H1 (cell line): ENCODE measurements at regions not wholly inside any gene's neighbourhood (a gene's known extent, or its start where the extent isn't known, plus 50 kb on each side); places are given as distances from the start of the nearest gene placed in this dataset.

Source experiments
- CTCF ChIA-PET: fragments of 300-600 bp; sonication (Branson Sonifier 250); formaldehyde crosslinking; loops from one replicate; lab custom pipeline; 2021; ENCODE audit not compliant: partially characterized antibody; lab: Charles Lee
- POLR2A ChIA-PET: fragments of 300-600 bp; sonication (Branson Sonifier 250); formaldehyde crosslinking; loops from one replicate; lab custom pipeline; 2021; ENCODE audit warnings: inconsistent platforms; ENCODE audit not compliant: partially characterized antibody; lab: Charles Lee
- DNase-seq, 2 experiments: peaks; one replicate each; pipeline versions ENCODE4 v3.0.0 to v3.0.0-alpha.2; 2010 to 2022; ENCODE audit warnings: low spot score in 2 of 2, low read depth in 1 of 2, mixed read lengths in 1 of 2
- FAIRE-seq: peaks from 2 replicates; lab custom pipeline; 2011; peaks lifted over from hg19 to GRCh38; lab: Jason Lieb, UNC
- H2AFZ ChIP-seq: 2 replicates; pipeline ENCODE4 v1.8.1; 2012; ENCODE audit warnings: low read length, inconsistent platforms
- H2AK5ac ChIP-seq: 2 replicates; pipeline ENCODE4 v1.6.1; 2013; ENCODE audit warnings: low read depth, low read length
- H2BK120ac ChIP-seq: replicated peaks from 2 replicates; pipeline ENCODE3; 2013; ENCODE audit warnings: low read depth, low read length, inconsistent platforms
- H2BK12ac ChIP-seq: 2 replicates; pipeline ENCODE4 v1.6.1; 2013; ENCODE audit warnings: low read depth, low read length
- H2BK15ac ChIP-seq: 2 replicates; pipeline ENCODE4 v1.6.1; 2013; ENCODE audit warnings: low read length
- H2BK20ac ChIP-seq: 2 replicates; pipeline ENCODE4 v1.6.1; 2013; ENCODE audit warnings: low read length
- H2BK5ac ChIP-seq: 2 replicates; pipeline ENCODE4 v1.6.1; 2013; ENCODE audit warnings: low read depth, low read length
- H3K14ac ChIP-seq: 2 replicates; pipeline ENCODE4 v1.6.1; 2013; ENCODE audit warnings: inconsistent platforms; ENCODE audit not compliant: insufficient read length
- H3K18ac ChIP-seq: 2 replicates; pipeline ENCODE4 v1.6.1; 2013; ENCODE audit warnings: low read length; ENCODE audit errors: extremely low read depth
- H3K23ac ChIP-seq: 2 replicates; pipeline ENCODE4 v1.6.1; 2013; ENCODE audit warnings: inconsistent platforms; ENCODE audit not compliant: insufficient read length
- H3K23me2 ChIP-seq: 2 replicates; pipeline ENCODE4 v1.6.1; 2013; ENCODE audit warnings: low read depth, low read length
- H3K27ac ChIP-seq: 2 replicates; pipeline ENCODE4 v1.6.1; 2011; ENCODE audit warnings: low read depth, low read length, inconsistent platforms
- H3K27me3 ChIP-seq, 4 experiments: replicated peaks in 1 of 4; 1 replicate in 1 of 4; 2 replicates in 3 of 4; pipeline versions ENCODE4 v1.6.1 to v1.8.1; 2011 to 2013; ENCODE audit warnings: low read length in 3 of 4, mild to moderate bottlenecking in 3 of 4, inconsistent platforms in 2 of 4, mixed read lengths in 2 of 4, moderate library complexity in 1 of 4; ENCODE audit not compliant: control insufficient read depth in 3 of 4, insufficient read depth in 3 of 4; ENCODE audit errors: extremely low read depth in 1 of 4
- H3K36me3 ChIP-seq, 4 experiments: 2 replicates each; pipeline versions ENCODE4 v1.6.1 to v1.8.1; 2011 to 2013; ENCODE audit warnings: mild to moderate bottlenecking in 4 of 4, low read length in 3 of 4, moderate library complexity in 2 of 4, control low read depth in 1 of 4, inconsistent platforms in 1 of 4; ENCODE audit not compliant: insufficient read depth in 4 of 4, control insufficient read depth in 2 of 4
- H3K4ac ChIP-seq: replicated peaks from 2 replicates; pipeline ENCODE3; 2013; ENCODE audit warnings: low read length, low read depth, mixed read lengths, inconsistent platforms; ENCODE audit not compliant: insufficient read length
- H3K4me1 ChIP-seq, 4 experiments: replicated peaks in 1 of 4; 1 replicate in 1 of 4; 2 replicates in 3 of 4; pipeline versions ENCODE4 v1.6.1 to v1.8.1; 2011 to 2013; ENCODE audit warnings: low read length in 3 of 4, inconsistent platforms in 2 of 4, mixed read lengths in 1 of 4; ENCODE audit not compliant: insufficient read depth in 4 of 4, control insufficient read depth in 3 of 4
- H3K4me2 ChIP-seq, 2 experiments: 2 replicates each; pipeline versions ENCODE4 v1.6.1 to v1.8.1; 2011 to 2013; ENCODE audit warnings: low read depth in 2 of 2, low read length in 2 of 2, control low read depth in 1 of 2, inconsistent platforms in 1 of 2, mild to moderate bottlenecking in 1 of 2; ENCODE audit not compliant: insufficient read depth in 1 of 2
- H3K4me3 ChIP-seq, 4 experiments: fragments of 200-600, 300-600 bp in 1 of 4; sonication (generic), shearing (Covaris generic), sonication (Bioruptor Twin) in 1 of 4; 2 replicates each; pipeline versions ENCODE4 v1.5.1 to v1.8.1; 2011 to 2016; ENCODE audit warnings: low read length in 4 of 4, low read depth in 3 of 4, control low read depth in 2 of 4, inconsistent platforms in 2 of 4, mild to moderate bottlenecking in 2 of 4, mixed read lengths in 1 of 4, moderate library complexity in 1 of 4; ENCODE audit not compliant: insufficient read depth in 2 of 4; ENCODE audit errors: extremely low read depth in 1 of 4
- H3K56ac ChIP-seq: replicated peaks from 2 replicates; pipeline ENCODE3; 2013; ENCODE audit warnings: low read depth, mild to moderate bottlenecking, mixed read lengths, low read length, inconsistent platforms; ENCODE audit not compliant: insufficient read length
- H3K79me1 ChIP-seq: 2 replicates; pipeline ENCODE4 v1.6.1; 2013; ENCODE audit warnings: low read depth, low read length, control low read depth
- H3K79me2 ChIP-seq, 2 experiments: 2 replicates each; pipeline versions ENCODE4 v1.6.1 to v1.8.1; 2012 to 2013; ENCODE audit warnings: low read length in 2 of 2, mild to moderate bottlenecking in 2 of 2, inconsistent platforms in 1 of 2; ENCODE audit not compliant: insufficient read depth in 2 of 2, control insufficient read depth in 1 of 2
- H3K9ac ChIP-seq, 4 experiments: replicated peaks in 1 of 4; 1 replicate in 1 of 4; 2 replicates in 3 of 4; pipeline versions ENCODE4 v1.6.1 to v1.8.1; 2011 to 2013; ENCODE audit warnings: low read depth in 3 of 4, low read length in 3 of 4, control low read depth in 2 of 4, mild to moderate bottlenecking in 2 of 4, moderate library complexity in 2 of 4, inconsistent platforms in 1 of 4; ENCODE audit errors: extremely low read depth in 1 of 4
- H3K9me3 ChIP-seq, 2 experiments: 2 replicates each; pipeline versions ENCODE4 v1.6.1 to v1.8.1; 2012 to 2013; ENCODE audit warnings: mild to moderate bottlenecking in 2 of 2, moderate library complexity in 2 of 2, control low read depth in 1 of 2, inconsistent platforms in 1 of 2, low read depth in 1 of 2, low read length in 1 of 2, mixed read lengths in 1 of 2; ENCODE audit not compliant: insufficient read depth in 2 of 2
- H4K20me1 ChIP-seq, 2 experiments: replicated peaks in 1 of 2; 2 replicates each; pipeline versions ENCODE3 to v1.8.1; 2011 to 2013; ENCODE audit warnings: inconsistent platforms in 2 of 2, low read length in 2 of 2, mild to moderate bottlenecking in 1 of 2; ENCODE audit not compliant: insufficient read depth in 2 of 2, control insufficient read depth in 1 of 2
- H4K5ac ChIP-seq: 2 replicates; pipeline ENCODE4 v1.6.1; 2013; ENCODE audit warnings: low read length, low read depth, mixed read lengths, inconsistent platforms; ENCODE audit not compliant: insufficient read length
- H4K8ac ChIP-seq: 2 replicates; pipeline ENCODE4 v1.8.0; 2013; ENCODE audit warnings: mild to moderate bottlenecking, moderate library complexity, low read length, inconsistent platforms; ENCODE audit not compliant: insufficient read depth; ENCODE audit errors: extremely low read depth
- H4K91ac ChIP-seq: replicated peaks from 2 replicates; pipeline ENCODE3; 2013; ENCODE audit warnings: low read length, mixed read lengths, inconsistent platforms; ENCODE audit not compliant: insufficient read length
- KDM4A ChIP-seq: IDR thresholded peaks from one replicate; pipeline ENCODE4 v1.7.1; 2012; ENCODE audit warnings: low read depth, mild to moderate bottlenecking, moderate library complexity, low read length, inconsistent platforms; ENCODE audit not compliant: severe bottlenecking
- WGBS, 2 experiments: shearing (Covaris generic) in 1 of 2; methylation state at CpG; one replicate each; pipeline versions ENCODE4 v1.1.6 to v1.1.7; 2013 to 2015; ENCODE audit warnings: low lambda C conversion rate in 2 of 2, mixed read lengths in 2 of 2, inconsistent platforms in 1 of 2, low coverage in 1 of 2, missing lambda C conversion rate in 1 of 2; ENCODE audit not compliant: insufficient replicate concordance in 2 of 2, insufficient coverage in 1 of 2, insufficient read length in 1 of 2; ENCODE audit errors: extremely low coverage in 1 of 2, missing lambda C conversion rate in 1 of 2; 5-methylcytosine and 5-hydroxymethylcytosine counted together

- Histone ChIP-seq H3K56ac (no peak overlapping the region), H2BK12ac (no peak overlapping the region), H3K79me1 (no peaks in the 10 kb centered on the region), H3K4ac (no peak overlapping the region), H3K23ac (no peak overlapping the region), H4K91ac (no peak overlapping the region), H3K27ac (no peak overlapping the region), H2AK5ac (no peak overlapping the region), H3K36me3 (no peaks in the 10 kb centered on the region), H3K4me1 (no peaks in the 10 kb centered on the region), H2AFZ (no peak overlapping the region), H2BK20ac (no peak overlapping the region), H3K4me2 (no peak overlapping the region), H3K14ac (no peak overlapping the region), H2BK120ac (no peak overlapping the region), H3K27me3 (no peaks in the 10 kb centered on the region), H3K23me2 (no peaks in the 10 kb centered on the region), H2BK15ac (no peak overlapping the region), H2BK5ac (no peak overlapping the region), H3K4me3 (no peak overlapping the region), H4K20me1 (no peaks in the 10 kb centered on the region), H4K8ac (no peak overlapping the region), H3K9me3 (no peaks in the 10 kb centered on the region), H3K79me2 (no peaks in the 10 kb centered on the region), H3K9ac (no peak overlapping the region), H4K5ac (no peak overlapping the region), H3K18ac (no peak overlapping the region)
- POLR2A ChIA-PET, result no interaction called here
- CTCF ChIA-PET, result interaction anchor here (1.0 kb wide), 1 partner anchor 67 kb away, joined by 3 read pairs; no protein-coding TSS in a partner anchor
- FAIRE-seq (no peak), DNase-seq (no peak)
- no peak for TF ChIP-seq KDM4A
- 93% methylated on average over 3 of the region's 3 CpGs; no CpG with 5 or more reads in 1 of the 2 experiments for WGBS, 2 experiments
These were observed 478.2 kb upstream of the EEF2KMT start for GRCh38 chr16:5575646-5576245.
